ENCODE measurements at regions not wholly inside any gene's neighbourhood (a gene's known extent, or its start where the extent isn't known, plus 50 kb on each side); places are given as distances from the start of the nearest gene placed in this dataset.

GRCh38 chr14:27040552-27040951, 442.7 kb upstream of the NOVA1 start:
- no peak for DNase-seq
- no peak for ATAC-seq
- intact Hi-C loops (cut with DNase I, micrococcal nuclease): no loop called here

- no peak for DNase-seq
- ATAC-seq: no peak
- intact Hi-C loops (cut with DNase I, micrococcal nuclease): no loop called here
These were observed 451.9 kb upstream of the NOVA1 start for GRCh38 chr14:27049701-27050100.

- DNase-seq (no peak), ATAC-seq (no peak)
- intact Hi-C loops (cut with DNase I, micrococcal nuclease): no loop called here
These were observed 452.4 kb upstream of the NOVA1 start for GRCh38 chr14:27050208-27050607.

GRCh38 chr14:27056586-27056985, 458.8 kb upstream of the NOVA1 start:
- ATAC-seq (no peak), DNase-seq (no peak)
- intact Hi-C loops (cut with DNase I, micrococcal nuclease): no loop called here

- no peak for DNase-seq
- no peak for ATAC-seq
- intact Hi-C loops (cut with DNase I, micrococcal nuclease): no loop called here
These were observed 463.5 kb upstream of the NOVA1 start for GRCh38 chr14:27061299-27061698.

- no peak for ATAC-seq
- DNase-seq: no peak
- intact Hi-C loops (cut with DNase I, micrococcal nuclease): no loop called here
These were observed 466.1 kb upstream of the NOVA1 start for GRCh38 chr14:27063959-27064358.

- ATAC-seq: no peak
- intact Hi-C loops (cut with DNase I, micrococcal nuclease): no loop called here
- no peak for DNase-seq
These were observed 468.1 kb upstream of the NOVA1 start for GRCh38 chr14:27065886-27066285.

GRCh38 chr14:27067961-27068360, 470.1 kb upstream of the NOVA1 start:
- no peak for DNase-seq
- ATAC-seq: no peak
- intact Hi-C loops (cut with DNase I, micrococcal nuclease): no loop called here

GRCh38 chr14:27072589-27072988, 474.8 kb upstream of the NOVA1 start:
- DNase-seq: no peak
- intact Hi-C loops (cut with DNase I, micrococcal nuclease): no loop called here
- no peak for ATAC-seq

GRCh38 chr14:27075503-27075902, 477.7 kb upstream of the NOVA1 start:
- ATAC-seq: no peak
- intact Hi-C loops (cut with DNase I, micrococcal nuclease): no loop called here

GRCh38 chr14:27077214-27077613, 479.4 kb upstream of the NOVA1 start:
- intact Hi-C loops (cut with DNase I, micrococcal nuclease): no loop called here
- DNase-seq: no peak
- ATAC-seq: no peak

More at GRCh38 chr14:27075503-27075902, 477.7 kb upstream of the NOVA1 start:
- no peak for DNase-seq

- DNase-seq (no peak), ATAC-seq (no peak)
- intact Hi-C loops (cut with DNase I, micrococcal nuclease): no loop called here
These were observed 479.9 kb upstream of the NOVA1 start for GRCh38 chr14:27077710-27078109.

- no peak for ATAC-seq
- intact Hi-C loops (cut with DNase I, micrococcal nuclease): no loop called here
- DNase-seq: no peak
These were observed 480.4 kb upstream of the NOVA1 start for GRCh38 chr14:27078191-27078590.

GRCh38 chr14:27079716-27080115, 481.9 kb upstream of the NOVA1 start:
- intact Hi-C loops (cut with DNase I, micrococcal nuclease): no loop called here
- no peak for ATAC-seq
- no peak for DNase-seq

- intact Hi-C loops (cut with DNase I, micrococcal nuclease): no loop called here
- no peak for ATAC-seq
- DNase-seq: no peak
These were observed 487.7 kb upstream of the NOVA1 start for GRCh38 chr14:27085500-27085899.

GRCh38 chr14:27090716-27091115, 492.9 kb upstream of the NOVA1 start:
- DNase-seq (no peak), ATAC-seq (no peak)
- intact Hi-C loops (cut with DNase I, micrococcal nuclease): no loop called here

GRCh38 chr14:27091973-27092372, 494.1 kb upstream of the NOVA1 start:
- DNase-seq (no peak), ATAC-seq (no peak)
- intact Hi-C loops (cut with DNase I, micrococcal nuclease): no loop called here

- intact Hi-C loops (cut with DNase I, micrococcal nuclease): no loop called here
- ATAC-seq (no peak), DNase-seq (no peak)
These were observed 498.3 kb upstream of the NOVA1 start for GRCh38 chr14:27096091-27096490.

- DNase-seq (no peak), ATAC-seq (no peak)
- intact Hi-C loops (cut with DNase I, micrococcal nuclease): no loop called here
These were observed 500.6 kb upstream of the NOVA1 start for GRCh38 chr14:27098451-27098850.

GRCh38 chr14:27114180-27114579, 516.3 kb upstream of the NOVA1 start:
- intact Hi-C loops (cut with DNase I, micrococcal nuclease): no loop called here
- DNase-seq: no peak
- ATAC-seq: no peak

- intact Hi-C loops (cut with DNase I, micrococcal nuclease): no loop called here
- no peak for ATAC-seq
- no peak for DNase-seq
These were observed 525.3 kb upstream of the NOVA1 start for GRCh38 chr14:27123162-27123561.

GRCh38 chr14:27127838-27128237, 530.0 kb upstream of the NOVA1 start:
- no peak for DNase-seq
- intact Hi-C loops (cut with DNase I, micrococcal nuclease): no loop called here
- ATAC-seq: no peak
